ENCODE measurements at regions not wholly inside any gene's neighbourhood (a gene's known extent, or its start where the extent isn't known, plus 50 kb on each side); places are given as distances from the start of the nearest gene placed in this dataset.

DNA sequence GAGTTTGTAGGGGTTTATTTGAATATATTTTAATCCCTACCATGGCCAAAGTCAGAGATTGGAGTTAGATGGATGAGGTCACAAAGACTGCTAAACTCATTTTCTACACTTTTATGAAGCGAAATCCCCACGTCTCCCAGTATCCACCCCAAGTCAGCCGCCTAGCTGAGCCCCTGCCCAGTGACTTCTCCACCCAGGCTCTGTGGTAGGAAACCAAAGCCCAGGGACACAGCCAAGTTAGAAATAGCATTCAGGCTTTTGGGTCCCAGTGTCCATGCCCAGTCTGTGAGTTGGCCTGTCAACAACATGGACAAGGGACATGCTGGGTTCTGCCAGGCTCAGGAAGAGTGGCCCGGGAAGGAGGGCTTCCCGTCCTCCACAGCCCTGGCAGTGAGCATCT is 474.0 kb downstream of the FOXO1 start:
- DNase-seq (ENCODE audit: low read depth) = no peak

DNA sequence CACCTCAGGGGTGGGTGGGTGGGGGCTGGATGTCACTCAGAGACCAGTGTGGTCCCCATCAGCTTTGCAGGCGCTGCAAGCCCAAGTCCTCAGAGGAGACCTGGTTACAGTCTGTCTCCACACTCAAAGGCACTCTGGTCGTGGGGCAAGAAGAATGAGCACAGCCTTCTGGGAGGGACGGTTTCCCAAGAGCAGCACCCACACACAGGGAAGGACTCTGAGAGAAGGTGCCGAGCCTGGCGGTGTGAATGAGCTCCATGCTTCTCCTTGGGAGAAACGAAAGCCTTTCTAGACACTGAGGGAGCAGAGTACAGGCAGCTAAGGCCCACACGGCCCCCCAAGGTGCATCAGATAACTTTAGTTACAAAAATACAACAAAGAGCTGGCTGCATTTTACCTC is 473.6 kb downstream of the FOXO1 start:
- no peak for DNase-seq (ENCODE audit: low read depth)

GRCh38 chr13:40193286-40194223 is 472.9 kb downstream of the FOXO1 start:
- no peak for DNase-seq (ENCODE audit: low read depth)

GRCh38 chr13:40194224-40194806 is 472.1 kb downstream of the FOXO1 start:
- no peak for DNase-seq (ENCODE audit: low read depth)

- DNase-seq (ENCODE audit: low read depth) = no peak
These were observed 469.4 kb downstream of the FOXO1 start for GRCh38 chr13:40197049-40197448.

GRCh38 chr13:40197936-40198595 is 468.4 kb downstream of the FOXO1 start:
- no peak for DNase-seq (ENCODE audit: low read depth)

DNA sequence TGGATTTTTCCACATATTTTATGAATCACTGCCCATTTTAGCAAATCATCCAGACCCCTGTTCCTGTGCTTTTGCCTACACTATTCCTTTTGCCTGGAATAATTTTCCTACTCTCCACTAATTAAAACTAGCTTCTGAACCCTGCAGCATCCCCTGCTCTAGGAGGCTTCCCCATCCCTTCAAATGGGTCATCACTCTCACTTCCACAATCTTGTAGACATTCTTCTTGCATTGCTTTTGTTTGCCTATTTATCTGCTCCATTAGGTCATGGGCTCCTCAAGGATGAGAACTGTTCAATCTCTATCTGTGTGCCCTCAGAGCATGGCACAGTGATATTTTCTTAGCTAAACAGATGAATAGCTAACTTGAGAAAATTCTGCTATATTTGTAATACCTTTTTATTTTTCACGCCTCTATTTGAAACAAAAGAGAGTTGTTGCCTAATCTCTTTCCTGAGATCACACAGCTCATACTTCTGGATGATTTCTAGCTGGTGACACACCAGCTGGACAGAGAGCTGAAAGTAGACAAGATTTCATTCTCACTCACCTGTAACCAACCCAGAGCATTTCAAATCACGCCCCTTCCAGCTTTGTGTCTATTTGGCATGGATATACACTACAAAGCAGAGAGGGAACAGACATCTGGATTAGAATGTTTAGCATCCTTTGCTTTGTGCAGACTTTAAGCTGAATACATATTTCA is 466.0 kb downstream of the FOXO1 start:
- DNase-seq (ENCODE audit: low read depth) = no peak

GRCh38 chr13:40204246-40204645 is 462.2 kb downstream of the FOXO1 start:
- no peak for DNase-seq (ENCODE audit: low read depth)

- DNase-seq (ENCODE audit: low read depth) = no peak
These were observed 460.6 kb downstream of the FOXO1 start for GRCh38 chr13:40205771-40206240.

DNA sequence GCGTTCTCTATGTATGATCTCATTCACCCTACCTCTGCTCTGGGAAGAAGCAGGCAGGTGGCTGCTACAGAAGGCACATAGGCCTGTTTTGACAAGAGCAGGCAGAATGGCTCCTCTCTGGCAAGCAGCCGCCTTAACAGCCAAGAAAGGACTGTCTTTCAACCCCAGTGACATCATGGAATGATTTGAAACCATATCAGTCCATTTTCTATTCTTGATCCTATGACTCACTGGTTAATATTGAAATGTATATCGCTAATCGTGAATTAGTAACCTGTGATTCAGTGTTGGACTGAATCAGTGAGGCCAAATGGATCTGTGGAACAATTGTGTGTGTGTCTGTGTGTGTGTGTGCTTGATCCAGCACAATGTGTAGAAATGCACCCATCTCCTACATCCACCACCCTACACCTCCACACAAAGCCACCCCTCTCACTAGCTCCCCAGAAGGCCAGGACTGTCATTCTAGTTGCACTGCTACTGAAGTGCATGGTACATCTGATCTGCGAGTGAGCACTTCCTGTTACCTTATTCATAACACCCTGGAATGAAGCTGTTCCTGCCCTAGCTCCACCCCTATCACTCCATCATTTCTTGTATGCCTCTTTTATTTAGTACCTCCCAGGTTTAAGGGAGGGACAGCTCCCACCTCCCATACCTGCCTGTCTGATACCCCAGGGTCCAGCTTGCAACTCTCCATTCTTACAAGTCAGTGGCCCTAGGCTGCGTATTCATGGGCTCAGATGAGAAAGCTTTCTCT is 460.0 kb downstream of the FOXO1 start:
- DNase-seq (ENCODE audit: low read depth) = no peak

- no peak for DNase-seq (ENCODE audit: low read depth)
These were observed 459.4 kb downstream of the FOXO1 start for GRCh38 chr13:40207001-40207478.

- no peak for DNase-seq (ENCODE audit: low read depth)
These were observed 457.9 kb downstream of the FOXO1 start for GRCh38 chr13:40208517-40208916.

GRCh38 chr13:40210865-40211585 is 455.4 kb downstream of the FOXO1 start:
- no peak for DNase-seq (ENCODE audit: low read depth)

- DNase-seq (ENCODE audit: low read depth) = no peak
These were observed 454.9 kb downstream of the FOXO1 start for GRCh38 chr13:40211586-40211968.

DNA sequence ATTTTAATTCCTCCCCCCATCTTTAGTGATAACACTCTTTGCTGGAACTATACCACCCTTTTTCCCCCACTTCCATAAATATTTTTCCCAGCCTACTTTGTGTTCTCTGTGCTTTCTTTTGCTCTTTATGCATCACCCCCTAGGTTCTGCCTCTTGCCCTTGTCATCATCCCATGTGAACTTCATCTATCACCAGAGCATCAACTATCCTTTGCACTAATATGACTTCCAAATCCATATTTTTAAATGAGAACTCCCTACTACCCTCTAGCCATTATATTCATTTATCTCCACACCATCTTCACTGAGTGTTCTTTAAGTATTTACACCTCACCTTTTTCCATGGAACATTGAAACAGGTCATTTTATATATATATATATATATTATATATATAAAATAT is 452.7 kb downstream of the FOXO1 start:
- DNase-seq (ENCODE audit: low read depth) = no peak

- DNase-seq (ENCODE audit: low read depth) = no peak
These were observed 451.1 kb downstream of the FOXO1 start for GRCh38 chr13:40215311-40215710.

- no peak for DNase-seq (ENCODE audit: low read depth)
These were observed 450.7 kb downstream of the FOXO1 start for GRCh38 chr13:40215747-40216146.

- no peak for DNase-seq (ENCODE audit: low read depth)
These were observed 448.8 kb downstream of the FOXO1 start for GRCh38 chr13:40217675-40218074.

- DNase-seq (ENCODE audit: low read depth) = no peak
These were observed 446.0 kb downstream of the FOXO1 start for GRCh38 chr13:40220299-40220935.

GRCh38 chr13:40221131-40221459 is 445.3 kb downstream of the FOXO1 start:
- no peak for DNase-seq (ENCODE audit: low read depth)
